HepG2 (cell line): ENCODE measurements at regions not wholly inside any gene's neighbourhood (a gene's known extent, or its start where the extent isn't known, plus 50 kb on each side); places are given as distances from the start of the nearest gene placed in this dataset.

Experiments
- ATAC-seq: fragments of 200-7000 bp; cut with Tn5 transposase; 3 replicates; pipeline ENCODE4 v1.9.1; 2020; ENCODE audit warnings: mild to moderate bottlenecking, moderate library complexity
- BruUV-seq: library from RNA; stranded (reverse); fragments of 400-500 nt; replicated peaks from 2 replicates; lab custom pipeline; 2021; lab: Mats Ljungman, UMichigan
- CTCF ChIA-PET: fragments of 300-600 bp; formaldehyde crosslinking; extraction: SDS; loops from one replicate; lab custom pipeline; 2021; ENCODE audit warnings: low total read pairs, inconsistent platforms, low intra/inter-chr PET ratio; lab: Yijun Ruan, JAX
- POLR2A ChIA-PET: fragments of 350-600 bp; sonication (Branson Sonifier 250); formaldehyde crosslinking; loops from one replicate; lab custom pipeline; 2020; ENCODE audit warnings: antibody characterized with exemption, inconsistent platforms; lab: Yijun Ruan, JAX
- DNase-seq: peaks from one replicate; pipeline ENCODE4 v3.0.0-alpha.2; 2015; ENCODE audit warnings: low spot score
- FAIRE-seq: peaks from 3 replicates; lab custom pipeline; 2011; peaks lifted over from hg19 to GRCh38; lab: Jason Lieb, UNC
- H2AFZ ChIP-seq: one replicate; pipeline ENCODE4 v1.6.1; 2011; ENCODE audit warnings: low read length, inconsistent platforms
- H3K27ac ChIP-seq: fragments of 300-600 bp; 3 replicates; pipeline ENCODE4 v1.8.0; 2011; ENCODE audit warnings: mixed run types, mild to moderate bottlenecking, mixed read lengths, low read length, inconsistent platforms; ENCODE audit not compliant: insufficient read depth; ENCODE audit errors: extremely low read length
- H3K27me3 ChIP-seq, 2 experiments: fragments of 200-600 bp in 1 of 2; 2 replicates in 1 of 2; 3 replicates in 1 of 2; pipeline versions ENCODE4 v1.6.0 to v1.8.0; 2011; ENCODE audit warnings: low read length in 2 of 2, mild to moderate bottlenecking in 2 of 2, moderate library complexity in 2 of 2, inconsistent platforms in 1 of 2; ENCODE audit not compliant: insufficient read depth in 2 of 2, control insufficient read depth in 1 of 2
- H3K36me3 ChIP-seq, 2 experiments: fragments of 200-600 bp in 1 of 2; replicated peaks in 1 of 2; 2 replicates in 1 of 2; 3 replicates in 1 of 2; pipeline versions ENCODE4 v1.5.1 to v1.8.0; 2011; ENCODE audit warnings: low read length in 2 of 2, inconsistent platforms in 1 of 2; ENCODE audit not compliant: insufficient read depth in 2 of 2, control insufficient read depth in 1 of 2
- H3K4me1 ChIP-seq: 2 replicates; pipeline ENCODE4 v1.5.1; 2012; ENCODE audit warnings: low read length, inconsistent platforms; ENCODE audit not compliant: insufficient read depth
- H3K4me2 ChIP-seq: 2 replicates; pipeline ENCODE4 v1.6.0; 2011; ENCODE audit warnings: low read depth, low read length, inconsistent platforms
- H3K4me3 ChIP-seq, 3 experiments: fragments of 200-600 bp in 1 of 3; sonication (generic), shearing (Covaris generic) in 1 of 3; replicated peaks in 1 of 3; 2 replicates each; pipeline ENCODE4 v1.5.1; 2011 to 2016; ENCODE audit warnings: low read length in 3 of 3, inconsistent platforms in 2 of 3, low read depth in 2 of 3, mild to moderate bottlenecking in 2 of 3, control low read depth in 1 of 3, mixed read lengths in 1 of 3; ENCODE audit not compliant: insufficient read depth in 1 of 3
- H3K79me2 ChIP-seq: one replicate; pipeline ENCODE4 v1.6.1; 2011; ENCODE audit warnings: low read length, inconsistent platforms; ENCODE audit not compliant: insufficient read depth
- H3K9ac ChIP-seq: 2 replicates; pipeline ENCODE4 v1.6.0; 2011; ENCODE audit warnings: mild to moderate bottlenecking, low read depth, low read length, inconsistent platforms; ENCODE audit not compliant: insufficient read depth
- H3K9me3 ChIP-seq: 2 replicates; pipeline ENCODE4 v1.5.1; 2012; ENCODE audit warnings: mild to moderate bottlenecking, low read length
- H4K20me1 ChIP-seq: 2 replicates; pipeline ENCODE4 v1.6.0; 2011; ENCODE audit warnings: inconsistent platforms, mild to moderate bottlenecking, low read length, moderate library complexity; ENCODE audit not compliant: insufficient read depth
- AGO1 ChIP-seq: fragments of 200-400 bp; formaldehyde crosslinking; IDR thresholded peaks from 2 replicates; pipeline ENCODE4 v1.6.1; 2017; ENCODE audit warnings: mild to moderate bottlenecking, low read depth, low read length, moderate library complexity; ENCODE audit not compliant: poor library complexity, severe bottlenecking
- AGO2 ChIP-seq: fragments of 200-400 bp; formaldehyde crosslinking; optimal IDR thresholded peaks from 2 replicates; pipeline ENCODE3; 2017; ENCODE audit warnings: mild to moderate bottlenecking, low read depth, low read length, moderate library complexity
- EED ChIP-seq: sonication (generic); formaldehyde crosslinking; IDR thresholded peaks from 2 replicates; pipeline ENCODE4 v1.5.0; 2020; ENCODE audit warnings: mild to moderate bottlenecking, missing genetic modification reagents
- ISL2 ChIP-seq: sonication (generic); formaldehyde crosslinking; IDR thresholded peaks from 2 replicates; pipeline ENCODE4 v1.5.0; 2020; ENCODE audit warnings: missing genetic modification reagents
- NFIB ChIP-seq: sonication (generic); formaldehyde crosslinking; IDR thresholded peaks from 2 replicates; pipeline ENCODE4 v1.9.0; 2021; ENCODE audit warnings: missing genetic modification reagents, mild to moderate bottlenecking, borderline replicate concordance
- REXO4 ChIP-seq: sonication (generic); formaldehyde crosslinking; IDR thresholded peaks from 2 replicates; pipeline ENCODE4 v1.8.0; 2022; ENCODE audit warnings: missing genetic modification reagents, mild to moderate bottlenecking, borderline replicate concordance
- SMYD3 ChIP-seq: sonication (generic); formaldehyde crosslinking; IDR thresholded peaks from 2 replicates; pipeline ENCODE4 v1.8.1; 2023; ENCODE audit warnings: mild to moderate bottlenecking, missing genetic modification reagents
- SOX13 ChIP-seq, 3 experiments: fragments of 450-650 bp in 1 of 3; sonication (generic) in 1 of 3; formaldehyde crosslinking in 1 of 3; IDR thresholded peaks in 2 of 3; conservative IDR thresholded peaks in 1 of 3; 2 replicates each; pipeline versions ENCODE4 v1.5.0 to v1.6.1; 2016 to 2020; ENCODE audit warnings: antibody characterized with exemption in 1 of 3, mild to moderate bottlenecking in 1 of 3, missing compliant biosample characterization in 1 of 3, missing genetic modification reagents in 1 of 3, moderate library complexity in 1 of 3
- ZNF143 ChIP-seq: sonication (generic); formaldehyde crosslinking; IDR thresholded peaks from 2 replicates; pipeline ENCODE4 v1.4.0; 2020; ENCODE audit warnings: missing genetic modification reagents
- ZNF331 ChIP-seq: sonication (generic); formaldehyde crosslinking; IDR thresholded peaks from 2 replicates; pipeline ENCODE4 v1.4.0; 2020; ENCODE audit warnings: missing genetic modification reagents
- ZNF644 ChIP-seq: IDR thresholded peaks from 2 replicates; pipeline ENCODE4 v1.6.1; 2016; ENCODE audit warnings: low read depth
- ZNF713 ChIP-seq: sonication (generic); formaldehyde crosslinking; IDR thresholded peaks from 2 replicates; pipeline ENCODE4 v1.4.0; 2020; ENCODE audit warnings: mild to moderate bottlenecking, missing genetic modification reagents
- WGBS: methylation state at CpG from one replicate; pipeline ENCODE4 v1.1.6; 2017; ENCODE audit warnings: low lambda C conversion rate; 5-methylcytosine and 5-hydroxymethylcytosine counted together
- in situ Hi-C: cut with HindIII; loops from 2 replicates; pipeline ENCODE4 v1.10.0; 2017; ENCODE audit warnings: low pct_unique_long_range_greater_than_20kb; ENCODE audit not compliant: extremely low pct_ligation_motif_present
- intact Hi-C: fragments of 100-400 bp; cut with micrococcal nuclease; formaldehyde crosslinking; loops from one replicate; pipeline ENCODE4 v1.10.0; 2022; ENCODE audit not compliant: unreplicated experiment
- TF ChIP-seq, protein P1 (sequence below): sonication (generic); formaldehyde crosslinking; IDR thresholded peaks from 2 replicates; pipeline ENCODE4 v1.5.0; 2020; ENCODE audit warnings: mild to moderate bottlenecking, missing genetic modification reagents, borderline replicate concordance
- TF ChIP-seq, protein P2 (sequence below): sonication (generic); formaldehyde crosslinking; IDR thresholded peaks from 2 replicates; pipeline ENCODE4 v1.5.0; 2020; ENCODE audit warnings: missing genetic modification reagents
- TF ChIP-seq, protein P3 (sequence below), 2 experiments: sonication (generic) in 1 of 2; formaldehyde crosslinking in 1 of 2; IDR thresholded peaks; 2 replicates each; pipeline versions ENCODE4 v1.4.0 to v1.6.1; 2018 to 2020; ENCODE audit warnings: missing genetic modification reagents in 2 of 2, borderline replicate concordance in 1 of 2, low read depth in 1 of 2, mild to moderate bottlenecking in 1 of 2, missing biosample characterization in 1 of 2

DNA sequence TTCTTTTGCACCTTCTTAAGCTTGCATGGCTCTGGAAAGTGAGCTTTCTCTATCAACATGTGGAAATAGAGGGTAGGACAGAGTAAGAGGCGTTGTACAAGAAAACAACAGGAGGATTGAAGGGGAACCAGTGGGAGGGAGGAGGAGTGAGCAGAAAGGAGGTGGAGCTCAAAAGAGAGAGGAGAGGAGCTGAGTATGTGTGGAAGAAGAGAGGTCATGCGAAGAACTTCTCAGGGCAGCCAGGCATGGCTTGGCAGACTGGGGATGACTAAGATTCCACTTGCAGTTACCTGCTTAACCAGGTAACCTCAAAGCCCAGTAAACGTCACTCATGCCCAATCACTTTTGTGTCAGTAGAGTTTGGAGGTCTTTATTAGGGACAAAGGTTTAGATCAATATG lies 105.1 kb downstream of the BCL2L11 start:
- no peak for FAIRE-seq
- TF ChIP-seq AGO2, result no peak
- no peak for TF ChIP-seq ZNF143 (CRISPR knock-in tag)
- TF ChIP-seq ZNF713 (CRISPR knock-in tag), result no peak
- TF ChIP-seq, protein P1, sequence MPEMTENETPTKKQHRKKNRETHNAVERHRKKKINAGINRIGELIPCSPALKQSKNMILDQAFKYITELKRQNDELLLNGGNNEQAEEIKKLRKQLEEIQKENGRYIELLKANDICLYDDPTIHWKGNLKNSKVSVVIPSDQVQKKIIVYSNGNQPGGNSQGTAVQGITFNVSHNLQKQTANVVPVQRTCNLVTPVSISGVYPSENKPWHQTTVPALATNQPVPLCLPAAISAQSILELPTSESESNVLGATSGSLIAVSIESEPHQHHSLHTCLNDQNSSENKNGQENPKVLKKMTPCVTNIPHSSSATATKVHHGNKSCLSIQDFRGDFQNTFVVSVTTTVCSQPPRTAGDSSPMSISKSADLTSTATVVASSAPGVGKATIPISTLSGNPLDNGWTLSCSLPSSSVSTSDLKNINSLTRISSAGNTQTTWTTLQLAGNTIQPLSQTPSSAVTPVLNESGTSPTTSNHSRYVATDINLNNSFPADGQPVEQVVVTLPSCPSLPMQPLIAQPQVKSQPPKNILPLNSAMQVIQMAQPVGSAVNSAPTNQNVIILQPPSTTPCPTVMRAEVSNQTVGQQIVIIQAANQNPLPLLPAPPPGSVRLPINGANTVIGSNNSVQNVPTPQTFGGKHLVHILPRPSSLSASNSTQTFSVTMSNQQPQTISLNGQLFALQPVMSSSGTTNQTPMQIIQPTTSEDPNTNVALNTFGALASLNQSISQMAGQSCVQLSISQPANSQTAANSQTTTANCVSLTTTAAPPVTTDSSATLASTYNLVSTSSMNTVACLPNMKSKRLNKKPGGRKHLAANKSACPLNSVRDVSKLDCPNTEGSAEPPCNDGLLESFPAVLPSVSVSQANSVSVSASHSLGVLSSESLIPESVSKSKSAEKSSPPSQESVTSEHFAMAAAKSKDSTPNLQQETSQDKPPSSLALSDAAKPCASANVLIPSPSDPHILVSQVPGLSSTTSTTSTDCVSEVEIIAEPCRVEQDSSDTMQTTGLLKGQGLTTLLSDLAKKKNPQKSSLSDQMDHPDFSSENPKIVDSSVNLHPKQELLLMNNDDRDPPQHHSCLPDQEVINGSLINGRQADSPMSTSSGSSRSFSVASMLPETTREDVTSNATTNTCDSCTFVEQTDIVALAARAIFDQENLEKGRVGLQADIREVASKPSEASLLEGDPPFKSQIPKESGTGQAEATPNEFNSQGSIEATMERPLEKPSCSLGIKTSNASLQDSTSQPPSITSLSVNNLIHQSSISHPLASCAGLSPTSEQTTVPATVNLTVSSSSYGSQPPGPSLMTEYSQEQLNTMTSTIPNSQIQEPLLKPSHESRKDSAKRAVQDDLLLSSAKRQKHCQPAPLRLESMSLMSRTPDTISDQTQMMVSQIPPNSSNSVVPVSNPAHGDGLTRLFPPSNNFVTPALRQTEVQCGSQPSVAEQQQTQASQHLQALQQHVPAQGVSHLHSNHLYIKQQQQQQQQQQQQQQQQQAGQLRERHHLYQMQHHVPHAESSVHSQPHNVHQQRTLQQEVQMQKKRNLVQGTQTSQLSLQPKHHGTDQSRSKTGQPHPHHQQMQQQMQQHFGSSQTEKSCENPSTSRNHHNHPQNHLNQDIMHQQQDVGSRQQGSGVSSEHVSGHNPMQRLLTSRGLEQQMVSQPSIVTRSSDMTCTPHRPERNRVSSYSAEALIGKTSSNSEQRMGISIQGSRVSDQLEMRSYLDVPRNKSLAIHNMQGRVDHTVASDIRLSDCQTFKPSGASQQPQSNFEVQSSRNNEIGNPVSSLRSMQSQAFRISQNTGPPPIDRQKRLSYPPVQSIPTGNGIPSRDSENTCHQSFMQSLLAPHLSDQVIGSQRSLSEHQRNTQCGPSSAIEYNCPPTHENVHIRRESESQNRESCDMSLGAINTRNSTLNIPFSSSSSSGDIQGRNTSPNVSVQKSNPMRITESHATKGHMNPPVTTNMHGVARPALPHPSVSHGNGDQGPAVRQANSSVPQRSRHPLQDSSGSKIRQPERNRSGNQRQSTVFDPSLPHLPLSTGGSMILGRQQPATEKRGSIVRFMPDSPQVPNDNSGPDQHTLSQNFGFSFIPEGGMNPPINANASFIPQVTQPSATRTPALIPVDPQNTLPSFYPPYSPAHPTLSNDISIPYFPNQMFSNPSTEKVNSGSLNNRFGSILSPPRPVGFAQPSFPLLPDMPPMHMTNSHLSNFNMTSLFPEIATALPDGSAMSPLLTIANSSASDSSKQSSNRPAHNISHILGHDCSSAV (CRISPR knock-in tag), result no peak
- TF ChIP-seq ZNF644, result no peak
- TF ChIP-seq SMYD3 (CRISPR knock-in tag), result no peak
- no peak for TF ChIP-seq NFIB (CRISPR knock-in tag)
- TF ChIP-seq SOX13 (IDR thresholded peaks at IDR 0.05), result no peak
- no peak for TF ChIP-seq SOX13 (CRISPR knock-in tag; conservative IDR thresholded peaks at IDR 0.05 in 1 of 2, IDR thresholded peaks at IDR 0.05 in 1 of 2)
- TF ChIP-seq, protein P2, sequence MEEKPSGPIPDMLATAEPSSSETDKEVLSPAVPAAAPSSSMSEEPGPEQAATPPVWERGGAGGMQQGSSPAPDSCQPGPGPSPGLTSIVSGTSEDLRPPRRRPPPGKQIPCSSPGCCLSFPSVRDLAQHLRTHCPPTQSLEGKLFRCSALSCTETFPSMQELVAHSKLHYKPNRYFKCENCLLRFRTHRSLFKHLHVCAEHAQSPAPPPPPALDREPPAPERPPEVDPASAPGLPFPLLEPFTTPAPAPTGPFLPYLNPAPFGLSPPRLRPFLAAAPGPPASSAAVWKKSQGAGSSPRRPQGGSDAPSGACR (CRISPR knock-in tag), result no peak
- no peak for TF ChIP-seq ISL2 (CRISPR knock-in tag)
- TF ChIP-seq AGO1, result no peak
- no peak for TF ChIP-seq EED
- no peak for TF ChIP-seq REXO4 (CRISPR knock-in tag)
- TF ChIP-seq, protein P3, sequence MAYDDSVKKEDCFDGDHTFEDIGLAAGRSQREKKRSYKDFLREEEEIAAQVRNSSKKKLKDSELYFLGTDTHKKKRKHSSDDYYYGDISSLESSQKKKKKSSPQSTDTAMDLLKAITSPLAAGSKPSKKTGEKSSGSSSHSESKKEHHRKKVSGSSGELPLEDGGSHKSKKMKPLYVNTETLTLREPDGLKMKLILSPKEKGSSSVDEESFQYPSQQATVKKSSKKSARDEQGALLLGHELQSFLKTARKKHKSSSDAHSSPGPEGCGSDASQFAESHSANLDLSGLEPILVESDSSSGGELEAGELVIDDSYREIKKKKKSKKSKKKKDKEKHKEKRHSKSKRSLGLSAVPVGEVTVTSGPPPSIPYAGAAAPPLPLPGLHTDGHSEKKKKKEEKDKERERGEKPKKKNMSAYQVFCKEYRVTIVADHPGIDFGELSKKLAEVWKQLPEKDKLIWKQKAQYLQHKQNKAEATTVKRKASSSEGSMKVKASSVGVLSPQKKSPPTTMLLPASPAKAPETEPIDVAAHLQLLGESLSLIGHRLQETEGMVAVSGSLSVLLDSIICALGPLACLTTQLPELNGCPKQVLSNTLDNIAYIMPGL (CRISPR knock-in tag; IDR thresholded peaks at IDR 0.05; ENCODE audit: borderline replicate concordance in 1 of 2, low read depth in 1 of 2), result no peak
- no peak for TF ChIP-seq ZNF331

More for the DNA sequence above, 105.1 kb downstream of the BCL2L11 start:
- no peak overlapping the region for H2AFZ ChIP-seq
- no peak for DNase-seq
- intact Hi-C loops, result no loop called here
- in situ Hi-C loops, result no loop called here
- H3K36me3 ChIP-seq, result no peaks in the 10 kb centered on the region; a peak in 1 of 5 replicates
- ChIA-PET POLR2A (no interaction called here), CTCF (no interaction called here)
- H3K27ac ChIP-seq, result no peak overlapping the region
- no peak overlapping the region for H3K4me3 ChIP-seq
- no peak for ATAC-seq
- no peaks in the 10 kb centered on the region for H3K27me3 ChIP-seq
- no peak overlapping the region for H3K4me2 ChIP-seq
- H3K9me3 ChIP-seq, result peaks cover 14% of the 10 kb centered on the region
- WGBS, result 98% methylated on average over 3 of the region's 3 CpGs
- no peaks in the 10 kb centered on the region for H3K79me2 ChIP-seq
- H3K4me1 ChIP-seq, result no peaks in the 10 kb centered on the region
- no TSS peak for BruUV-seq
- H3K9ac ChIP-seq, result no peak overlapping the region
- no peaks in the 10 kb centered on the region for H4K20me1 ChIP-seq
